DMS 273 (cell line): ENCODE measurements at regions not wholly inside any gene's neighbourhood (a gene's known extent, or its start where the extent isn't known, plus 50 kb on each side); places are given as distances from the start of the nearest gene placed in this dataset.

Source experiments
- DNase-seq: peaks from one replicate; lab custom pipeline; 2025; ENCODE audit not compliant: unreplicated experiment; lab: John Stamatoyannopoulos, UW

DNA sequence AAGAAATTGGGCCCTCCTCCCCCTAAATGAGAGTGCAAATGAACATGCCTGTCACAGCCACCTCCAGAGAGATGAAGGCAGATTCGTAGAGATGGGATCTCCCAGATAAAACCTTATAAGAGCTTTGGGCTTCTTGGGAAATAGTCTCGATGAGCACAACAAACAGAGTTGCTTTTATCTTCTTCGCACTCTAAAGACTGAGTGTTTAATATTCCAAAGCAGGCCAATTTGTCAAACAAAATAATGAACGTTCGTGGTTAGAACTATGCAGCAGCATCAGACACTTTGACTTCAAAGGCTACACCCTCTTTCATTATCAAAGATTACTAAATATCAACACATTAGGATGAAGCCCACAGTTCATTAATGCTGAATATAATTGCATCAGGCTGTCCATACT lies 256.2 kb downstream of the SKIDA1 start:
- DNase-seq, result no peak

DNA sequence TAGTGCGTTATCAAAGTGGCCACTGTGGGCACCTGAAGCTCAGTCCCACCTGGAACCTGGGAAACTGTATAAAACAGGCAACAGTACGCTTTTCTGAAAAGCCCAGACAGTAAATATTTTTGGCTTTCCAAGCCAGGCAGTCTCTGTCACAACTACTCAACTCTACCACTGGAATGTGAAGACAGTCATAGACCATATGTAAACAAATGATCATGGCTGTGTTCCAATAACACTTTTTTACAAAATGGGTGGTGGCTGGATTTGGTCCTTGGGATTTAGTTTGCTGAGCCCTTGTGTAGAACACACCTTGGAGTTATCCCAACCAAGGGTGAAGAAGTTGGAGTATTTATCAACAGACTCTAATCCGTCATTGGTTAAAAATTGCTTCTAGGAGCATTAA lies 259.9 kb downstream of the SKIDA1 start:
- no peak for DNase-seq

DNA sequence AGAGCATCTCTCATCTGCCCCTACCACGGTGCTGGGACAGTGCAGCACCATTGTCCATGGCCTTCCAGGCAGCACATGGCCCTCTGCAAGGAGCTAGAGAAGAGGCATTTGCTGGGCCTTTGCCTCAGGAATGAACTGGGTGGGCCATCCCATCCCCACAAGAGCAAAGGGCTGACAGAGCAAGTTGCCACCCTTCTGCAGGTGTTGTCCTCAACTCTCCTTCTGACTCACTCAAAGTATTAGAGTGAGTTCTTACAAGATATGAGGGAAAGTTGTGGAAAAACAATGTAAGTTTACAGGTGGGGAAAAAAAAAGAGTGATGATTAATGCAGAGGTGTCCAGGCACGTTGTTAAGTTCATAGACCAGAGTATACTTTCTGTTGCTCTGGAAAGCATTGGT lies 261.2 kb downstream of the SKIDA1 start:
- no peak for DNase-seq

DNA sequence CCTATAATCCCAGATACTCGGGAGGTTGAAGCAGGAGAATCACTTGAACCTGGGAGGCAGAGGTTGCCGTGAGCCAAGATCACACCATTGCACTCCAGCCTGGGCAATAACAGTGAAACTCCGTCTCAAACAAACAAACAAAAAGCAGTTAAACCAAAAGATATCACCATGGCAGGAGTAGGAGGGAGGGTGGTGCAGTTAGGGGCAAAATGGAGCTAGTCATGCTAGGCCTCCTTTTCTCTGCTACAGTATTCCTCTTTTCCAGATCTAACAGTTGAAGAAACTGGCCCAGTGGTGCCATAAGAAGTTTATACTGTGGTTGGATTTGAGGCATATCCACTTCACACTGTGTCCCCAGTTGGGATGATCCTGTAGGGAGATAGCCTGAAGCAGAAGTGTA lies 261.6 kb downstream of the SKIDA1 start:
- no peak for DNase-seq

DNA sequence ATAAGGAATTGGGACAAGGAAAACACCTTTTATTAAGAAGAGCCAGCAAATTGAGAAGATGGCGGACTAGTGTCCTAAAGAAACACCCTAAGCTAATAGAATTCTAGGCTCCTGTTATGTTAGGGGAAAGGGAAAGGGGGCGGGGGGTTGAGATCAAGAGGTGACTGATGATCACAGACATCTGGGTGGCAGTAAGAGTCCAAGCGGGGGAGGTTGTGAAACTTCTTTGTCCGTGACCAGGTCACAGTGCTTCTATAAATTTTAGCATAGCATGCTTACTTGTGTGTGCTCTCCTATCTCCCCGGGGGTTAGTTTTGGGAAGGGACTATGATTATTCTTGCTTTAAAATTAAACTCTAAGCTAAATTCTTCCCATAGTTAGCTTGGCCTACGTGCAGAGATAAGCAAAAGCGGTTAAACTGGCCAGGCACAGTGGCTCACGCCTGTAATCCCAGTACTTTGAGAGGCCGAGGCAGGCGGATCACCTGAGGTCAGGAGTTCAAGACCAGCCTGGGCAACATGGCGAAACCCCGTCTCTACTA lies 262.1 kb downstream of the SKIDA1 start:
- no peak for DNase-seq

DNA sequence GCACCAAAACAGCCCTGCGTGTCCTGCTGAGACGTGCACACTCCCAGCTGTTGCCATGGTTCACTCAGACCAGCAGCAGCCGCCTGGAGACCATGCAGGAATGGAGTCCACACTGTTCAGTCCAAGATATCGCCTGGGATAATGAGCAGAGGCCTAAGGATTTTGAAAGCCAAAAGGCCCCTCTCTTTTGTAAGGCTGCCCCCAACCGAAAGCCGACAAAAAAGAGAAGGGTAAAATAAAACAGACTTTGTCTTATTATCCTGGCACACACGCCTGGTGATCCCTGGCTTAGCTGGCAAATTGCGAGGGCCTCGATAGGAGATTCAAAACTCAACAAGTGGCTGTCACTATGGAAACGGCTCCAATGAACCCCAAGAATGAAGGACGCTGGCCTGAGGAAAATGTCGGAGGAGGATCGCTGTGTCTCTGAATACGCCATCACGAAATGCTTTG lies 263.6 kb downstream of the SKIDA1 start:
- no peak for DNase-seq

DNA sequence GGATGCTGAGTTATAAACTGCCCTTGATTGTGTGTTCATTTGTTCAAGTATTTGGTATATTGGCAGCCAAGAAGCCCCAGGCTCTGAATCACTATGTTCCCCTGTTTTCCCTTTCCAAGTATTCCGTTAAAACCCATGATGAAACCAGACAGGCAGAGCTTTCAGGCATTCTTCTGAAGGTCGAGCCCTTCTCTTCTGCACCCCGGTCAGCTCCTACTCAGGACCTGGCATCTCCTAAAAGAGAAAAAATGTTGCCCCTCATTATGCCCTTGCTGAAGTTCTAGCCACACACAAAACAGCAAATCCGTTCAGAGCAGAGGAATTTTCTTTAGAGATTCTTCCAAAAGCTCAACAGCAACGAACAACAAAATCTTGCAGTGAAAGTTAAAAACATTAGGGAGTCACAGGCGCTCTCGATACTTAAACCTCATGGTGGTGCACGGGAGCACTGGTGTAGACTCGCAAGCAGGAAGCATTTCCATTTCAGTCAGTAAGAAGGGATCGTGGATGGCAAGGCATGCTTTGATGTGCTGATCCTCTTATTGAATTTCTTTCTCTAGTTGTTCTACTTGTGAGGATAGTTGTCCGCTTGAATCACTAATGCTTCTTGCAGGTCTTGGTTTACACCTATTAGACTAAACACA lies 264.9 kb downstream of the SKIDA1 start:
- DNase-seq, result no peak

DNA sequence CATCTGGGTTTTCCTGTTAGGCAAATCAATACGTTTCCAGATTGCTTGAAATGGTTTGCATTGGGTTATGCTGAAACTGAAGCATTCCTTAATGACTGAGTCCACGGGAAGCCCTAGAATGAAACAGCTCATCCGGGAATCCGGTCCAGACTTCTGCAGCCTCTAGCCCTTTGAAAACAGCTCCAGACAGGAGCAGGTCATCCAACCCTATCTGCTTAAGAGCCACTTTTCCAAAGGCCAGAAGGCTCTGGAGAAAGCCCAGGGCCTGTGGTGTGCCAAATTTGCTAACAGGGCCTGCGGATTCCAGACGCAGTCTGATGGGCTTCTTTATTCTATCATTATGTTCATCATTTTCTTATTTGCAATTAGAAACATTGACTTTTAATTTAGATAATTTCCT lies 265.4 kb downstream of the SKIDA1 start:
- no peak for DNase-seq

DNA sequence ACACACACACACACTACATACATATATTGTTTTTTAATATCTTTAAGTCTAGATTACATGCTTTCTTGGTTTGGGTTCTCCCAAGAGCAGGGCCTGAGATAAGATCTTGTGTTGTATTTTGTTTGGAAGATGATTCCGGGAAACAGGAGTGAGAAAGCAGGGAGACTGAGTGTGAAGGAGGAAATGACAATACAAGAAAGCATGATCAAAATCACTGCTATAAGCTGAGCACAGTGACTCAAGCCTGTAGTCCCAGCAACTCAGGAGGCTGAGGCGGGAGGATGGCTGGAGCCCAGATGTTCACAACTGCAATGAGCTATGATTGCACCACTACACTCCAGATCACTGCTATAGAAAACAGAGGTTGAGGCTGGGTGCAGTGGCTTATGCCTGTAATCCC lies 267.6 kb downstream of the SKIDA1 start:
- no peak for DNase-seq

DNA sequence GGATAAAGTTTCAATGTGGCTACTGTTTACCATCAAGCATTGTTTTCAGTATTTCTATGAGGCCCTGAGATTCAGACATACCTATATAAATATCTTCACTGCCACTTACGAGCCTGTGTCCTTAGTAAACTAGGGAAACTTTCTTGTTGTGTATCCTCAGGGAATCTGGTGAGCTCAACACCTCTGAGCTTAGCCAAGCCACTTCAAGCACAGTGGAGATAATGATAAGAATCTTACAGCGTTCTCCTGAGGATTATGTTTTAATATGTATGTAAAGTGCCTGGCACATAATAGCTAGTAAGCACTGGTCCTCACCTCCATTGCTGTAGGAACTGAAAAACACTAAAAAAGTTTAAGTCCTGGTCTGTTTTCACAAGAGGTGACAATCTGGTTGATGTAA lies 268.3 kb downstream of the SKIDA1 start:
- DNase-seq, result no peak

DNA sequence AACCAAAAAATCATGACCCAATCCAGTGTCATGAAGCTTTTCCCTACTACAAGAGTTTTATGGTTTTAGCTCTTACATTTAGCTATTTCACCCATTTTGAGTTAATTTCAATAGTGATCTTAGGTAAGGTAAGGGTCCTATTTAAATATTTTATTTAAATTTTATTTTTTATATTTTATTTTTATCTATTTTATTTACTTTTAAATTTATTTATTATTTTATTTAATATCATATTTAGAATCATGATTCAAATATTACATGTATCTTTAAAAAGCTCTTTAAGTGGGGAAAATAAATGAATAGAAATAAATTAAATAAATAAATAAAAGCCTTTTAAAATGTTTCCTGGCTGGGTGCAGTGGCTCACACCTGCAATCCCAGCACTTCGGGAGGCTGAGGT lies 276.0 kb downstream of the SKIDA1 start:
- no peak for DNase-seq

DNA sequence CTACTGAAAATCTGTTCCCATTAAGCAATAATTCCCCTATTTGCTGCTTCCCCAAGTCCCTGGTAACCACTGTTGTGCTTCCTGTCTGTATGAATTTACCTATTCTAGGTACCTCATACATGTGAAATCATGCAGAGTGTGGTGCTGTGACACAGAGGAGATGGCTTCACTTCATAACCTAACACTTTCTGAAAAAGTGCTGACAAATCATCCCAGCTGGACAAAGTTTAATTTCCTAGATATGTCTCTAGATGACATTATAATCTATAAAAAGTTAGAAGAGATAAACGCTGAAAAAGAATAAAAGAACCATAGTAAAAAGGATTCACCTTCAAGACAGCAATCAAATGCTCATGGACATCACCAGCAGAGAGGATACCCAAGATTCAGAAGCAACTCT lies 277.9 kb downstream of the SKIDA1 start:
- DNase-seq, result no peak

DNA sequence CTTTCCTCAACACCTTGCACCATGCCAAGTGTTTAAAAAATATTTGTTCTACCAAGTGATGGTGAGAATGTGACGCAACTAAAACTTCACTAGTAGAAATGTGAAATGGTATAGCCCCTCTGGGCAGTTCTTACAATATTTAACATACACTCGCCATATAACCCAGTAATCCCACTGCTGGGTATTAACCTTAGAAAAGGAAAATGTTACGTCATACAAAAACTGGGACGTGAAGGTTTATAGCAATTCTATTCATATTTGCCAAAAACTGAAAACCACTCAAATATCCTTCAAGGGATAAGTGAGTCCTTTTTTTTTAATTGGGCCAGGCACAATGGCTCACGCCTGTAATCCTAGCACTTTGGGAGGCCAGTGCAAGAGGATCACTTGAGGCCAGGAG lies 279.3 kb downstream of the SKIDA1 start:
- no peak for DNase-seq

DNA sequence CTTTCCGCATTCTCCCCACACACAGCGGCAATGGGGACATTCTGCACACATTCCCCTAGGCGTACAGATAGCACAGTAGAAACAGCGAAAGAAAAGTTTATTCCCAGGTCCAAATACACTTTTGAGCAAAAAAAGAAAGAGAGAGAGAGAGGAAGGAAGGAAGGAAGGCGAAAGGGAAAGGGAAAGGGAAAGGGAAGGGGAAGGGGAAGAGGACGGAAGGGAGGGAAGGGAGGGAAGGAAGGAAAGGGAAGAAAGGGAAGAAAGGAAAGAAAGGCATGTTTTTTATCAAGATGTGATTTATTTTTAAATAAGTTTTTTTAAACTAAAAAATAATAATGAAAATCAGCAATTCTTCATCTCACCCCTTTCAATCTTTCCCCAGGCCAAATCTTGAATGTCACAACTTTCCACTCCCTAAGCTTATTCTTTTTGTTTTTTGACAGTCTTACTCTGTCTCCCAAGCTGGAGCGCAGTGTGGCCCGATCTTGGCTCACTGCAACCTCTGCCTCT lies 281.7 kb downstream of the SKIDA1 start:
- no peak for DNase-seq

DNA sequence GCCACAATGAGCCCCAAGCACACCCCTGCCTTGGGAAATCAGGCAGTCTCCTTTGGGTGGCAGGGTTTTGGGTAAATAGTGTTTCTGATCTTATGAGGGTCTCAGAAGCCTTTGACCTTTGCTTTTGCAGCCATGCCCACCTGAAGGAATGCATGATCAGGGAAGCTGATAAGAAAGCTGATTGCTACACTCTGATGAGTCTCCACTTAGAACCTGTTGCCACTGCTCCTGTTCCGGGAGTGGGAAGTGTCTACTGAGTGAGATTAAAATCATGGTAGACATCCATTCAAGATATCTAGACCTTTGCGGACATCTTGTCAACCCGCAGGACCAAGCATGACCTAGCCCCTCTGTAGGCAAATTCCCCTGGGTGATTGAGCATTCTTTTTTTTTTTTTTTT lies 282.6 kb downstream of the SKIDA1 start:
- no peak for DNase-seq

DNA sequence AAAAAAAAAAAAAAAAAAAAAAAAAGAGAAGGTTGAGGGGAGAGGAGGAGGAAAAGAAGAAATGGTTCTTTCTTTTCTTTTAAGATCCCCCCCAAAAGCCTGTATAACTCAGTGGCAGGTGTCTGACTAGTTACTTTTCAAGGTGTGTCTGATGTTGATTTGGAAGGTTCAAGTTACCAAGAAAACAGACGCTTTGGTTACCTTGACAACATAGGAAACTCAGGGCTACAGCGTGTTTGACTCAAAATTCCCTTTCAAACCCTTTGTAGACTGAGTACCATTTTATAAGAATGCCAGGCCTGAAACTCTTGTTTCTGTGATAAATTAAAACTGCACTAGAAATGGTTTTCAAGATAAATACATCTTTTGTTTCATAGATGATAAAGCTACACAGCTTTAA lies 286.8 kb downstream of the SKIDA1 start:
- DNase-seq, result no peak

DNA sequence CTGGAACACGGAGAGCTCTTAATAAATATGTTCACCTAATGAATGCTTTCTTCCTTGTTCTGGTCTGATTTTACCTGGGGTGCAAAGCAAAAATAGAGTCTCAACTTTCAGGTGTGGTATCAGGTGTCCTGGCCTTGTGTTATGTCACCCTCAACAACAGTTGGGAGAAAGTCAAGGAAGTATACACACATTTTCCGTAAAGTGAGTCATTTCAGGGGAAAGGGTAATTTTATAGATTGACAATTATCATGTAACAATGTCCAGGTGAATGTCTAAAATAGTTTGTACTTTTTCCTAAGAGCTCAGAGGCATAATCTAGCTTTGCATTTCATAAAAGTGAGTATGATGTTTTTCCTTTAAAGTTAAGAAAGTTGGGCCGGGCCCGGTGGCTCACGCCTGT lies 287.4 kb downstream of the SKIDA1 start:
- no peak for DNase-seq

DNA sequence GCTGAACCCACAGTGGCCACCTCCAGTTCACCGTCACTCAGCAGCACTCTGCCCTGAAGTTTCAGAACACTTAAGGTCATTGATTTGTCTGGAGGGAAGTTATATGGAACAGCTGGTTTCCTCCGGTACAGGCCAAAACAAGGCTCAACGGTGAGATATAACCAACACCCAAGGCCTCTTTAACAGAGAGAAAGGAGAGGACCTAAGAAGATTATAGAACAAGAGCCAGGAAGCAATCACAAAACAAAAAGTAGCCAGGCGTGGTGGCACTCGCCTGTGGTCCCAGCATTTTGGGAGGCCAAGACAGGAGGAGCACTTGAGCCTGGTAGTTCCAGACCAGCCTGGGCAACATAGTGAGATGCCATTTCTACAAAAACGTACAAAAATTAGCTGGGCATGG lies 290.7 kb downstream of the SKIDA1 start:
- no peak for DNase-seq

DNA sequence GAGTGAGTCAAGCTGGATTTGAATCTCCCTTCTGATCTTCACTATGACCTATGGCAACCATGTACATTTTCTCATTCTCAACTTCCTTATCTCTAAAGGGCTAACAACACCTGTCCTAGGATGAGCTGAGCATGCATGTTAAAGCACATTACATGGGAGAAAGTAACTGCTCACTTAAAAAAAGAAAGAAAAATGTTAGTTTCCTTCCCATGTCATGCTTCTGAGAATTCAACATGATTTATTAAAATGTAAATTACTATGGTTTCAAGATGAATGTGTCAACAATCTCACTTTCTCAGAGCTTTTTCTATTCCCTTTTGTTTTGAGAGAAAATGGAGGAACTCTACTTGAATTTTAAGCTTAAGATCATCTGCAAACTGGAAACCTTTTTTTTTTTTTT lies 295.3 kb downstream of the SKIDA1 start:
- DNase-seq, result no peak

DNA sequence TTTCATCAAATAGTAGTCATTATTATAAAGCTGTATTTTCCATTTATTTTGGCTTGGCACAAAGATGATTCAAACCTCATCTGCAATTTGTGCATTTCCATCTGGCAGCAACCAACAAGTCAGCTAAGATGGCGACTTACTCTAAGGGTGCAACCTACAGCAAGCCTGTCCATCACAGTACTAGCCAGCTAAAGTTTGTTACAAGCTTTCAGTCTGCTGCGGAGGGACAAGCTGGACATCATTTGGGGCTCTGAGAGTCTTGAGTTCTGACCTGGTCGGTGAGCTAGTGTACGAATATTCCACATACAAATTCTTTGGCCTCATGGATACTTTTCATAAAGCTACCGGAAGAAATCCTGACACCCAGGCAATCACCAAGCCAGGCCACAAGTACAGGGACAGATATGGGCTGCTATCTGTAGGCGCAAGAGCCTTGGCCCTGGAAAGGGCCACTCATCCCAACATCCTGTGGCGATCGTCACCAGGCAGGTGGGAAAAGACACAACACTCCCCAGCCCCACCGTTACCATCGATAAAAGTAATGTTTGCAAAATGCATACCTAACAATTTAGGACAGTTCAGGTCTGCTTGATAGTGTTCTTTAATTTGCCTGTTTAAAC lies 307.6 kb downstream of the SKIDA1 start:
- no peak for DNase-seq

DNA sequence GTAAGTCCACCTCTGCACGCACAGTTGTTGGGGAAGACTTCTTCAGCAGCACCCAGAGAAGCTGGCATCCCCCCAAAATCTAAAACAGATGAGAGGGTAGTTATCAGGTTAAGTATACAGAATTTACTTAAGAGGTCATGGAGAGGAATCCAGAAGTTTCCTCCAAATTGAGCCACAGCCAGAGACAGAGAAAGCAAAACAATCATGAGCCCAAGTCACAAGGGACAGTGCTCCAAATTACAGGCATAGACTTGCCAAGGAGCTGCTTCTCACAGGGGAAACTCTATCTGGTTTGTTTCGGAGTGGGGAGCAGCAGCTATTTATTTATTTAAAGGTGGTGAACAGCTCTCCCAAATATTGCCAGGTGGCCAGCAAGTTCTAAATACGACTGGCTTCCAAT lies 308.4 kb downstream of the SKIDA1 start:
- no peak for DNase-seq

DNA sequence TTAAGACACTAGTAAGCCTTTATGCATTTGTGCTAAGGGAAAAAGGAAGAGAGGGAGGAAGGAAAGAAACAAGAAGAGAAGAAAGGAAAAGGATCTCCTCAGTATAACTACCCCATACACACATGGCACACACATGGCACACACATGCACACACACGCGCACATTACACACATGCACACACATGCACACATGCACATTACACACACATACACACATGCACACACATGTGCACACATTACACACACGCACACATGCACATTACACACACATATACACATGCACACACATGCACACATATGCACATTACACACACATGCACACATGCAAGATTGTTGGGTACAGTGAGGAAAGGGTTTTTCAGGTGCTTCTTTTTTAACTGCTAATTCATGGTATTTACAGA lies 311.2 kb downstream of the SKIDA1 start:
- DNase-seq, result no peak

DNA sequence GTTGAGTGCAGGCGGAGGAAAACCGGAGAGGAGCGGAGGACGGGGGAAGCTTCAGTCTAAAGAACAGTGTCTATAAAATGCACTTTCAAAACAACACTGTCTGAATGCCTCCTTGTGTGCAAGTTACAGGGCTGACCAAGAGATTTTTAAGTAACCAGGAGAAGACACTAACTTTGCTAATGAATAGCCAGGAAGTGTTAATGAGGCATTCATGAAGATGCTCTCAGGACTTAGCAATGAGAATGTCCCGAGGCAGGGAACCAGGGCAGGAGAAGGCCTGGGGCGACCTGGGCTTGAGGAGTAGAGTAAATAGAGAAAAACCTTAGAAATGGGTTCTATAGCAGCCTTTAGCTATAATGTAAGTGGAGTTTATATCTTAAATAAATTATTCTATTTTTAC lies 312.1 kb downstream of the SKIDA1 start:
- no peak for DNase-seq
